NCI-H748 (cell line): ENCODE measurements at regions not wholly inside any gene's neighbourhood (a gene's known extent, or its start where the extent isn't known, plus 50 kb on each side); places are given as distances from the start of the nearest gene placed in this dataset.

Source experiments
- DNase-seq: peaks from one replicate; lab custom pipeline; 2025; ENCODE audit not compliant: unreplicated experiment; lab: John Stamatoyannopoulos, UW

- no peak for DNase-seq
These were observed 102.6 kb upstream of the CDH11 start for GRCh38 chr16:65224471-65224870.

- DNase-seq: no peak
These were observed 101.5 kb upstream of the CDH11 start for GRCh38 chr16:65223335-65223734.

GRCh38 chr16:65222536-65222935 lies 100.7 kb upstream of the CDH11 start:
- DNase-seq: no peak

- DNase-seq: no peak
These were observed 100.2 kb upstream of the CDH11 start for GRCh38 chr16:65222049-65222448.

- DNase-seq: no peak
These were observed 97.9 kb upstream of the CDH11 start for GRCh38 chr16:65219786-65220185.

DNA sequence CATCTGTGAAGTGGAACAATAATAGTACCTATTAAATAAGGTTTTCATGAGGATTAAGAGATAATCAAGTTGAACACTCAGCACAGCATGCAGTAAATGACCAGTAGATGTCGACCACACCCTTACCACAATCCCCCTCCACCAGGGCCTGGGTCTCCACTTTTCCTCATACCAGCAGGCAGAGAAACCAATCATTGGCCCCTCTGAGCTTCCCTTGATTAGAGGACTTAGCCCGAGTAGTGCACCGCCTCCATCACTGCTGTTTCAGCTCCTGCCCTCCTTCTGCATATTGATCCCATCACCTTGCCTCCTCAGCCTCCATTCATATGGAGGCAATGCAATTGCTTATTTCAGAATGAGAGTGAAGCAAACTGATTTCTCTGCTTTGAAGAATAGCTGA lies 96.5 kb upstream of the CDH11 start:
- DNase-seq: no peak

GRCh38 chr16:65213866-65214595 lies 92.2 kb upstream of the CDH11 start:
- no peak for DNase-seq

DNA sequence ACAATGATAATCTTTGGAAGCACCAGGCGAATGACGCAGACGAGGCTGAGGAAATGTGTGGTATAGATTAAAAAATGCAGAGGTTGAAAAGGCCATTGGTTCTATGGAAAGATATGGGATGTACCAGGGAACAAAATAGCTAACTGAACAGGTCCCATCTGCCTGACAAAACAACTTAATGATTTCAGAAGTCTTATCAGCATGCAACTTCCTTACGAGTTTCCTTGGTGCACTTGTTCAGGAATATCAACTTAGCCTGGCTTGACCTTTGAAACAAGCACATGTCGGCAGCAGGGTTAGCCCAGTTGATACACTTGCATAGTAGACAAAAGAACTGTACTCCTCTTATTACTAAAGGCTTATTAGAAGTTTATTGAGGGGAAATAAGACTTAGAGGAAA lies 90.9 kb upstream of the CDH11 start:
- no peak for DNase-seq

DNA sequence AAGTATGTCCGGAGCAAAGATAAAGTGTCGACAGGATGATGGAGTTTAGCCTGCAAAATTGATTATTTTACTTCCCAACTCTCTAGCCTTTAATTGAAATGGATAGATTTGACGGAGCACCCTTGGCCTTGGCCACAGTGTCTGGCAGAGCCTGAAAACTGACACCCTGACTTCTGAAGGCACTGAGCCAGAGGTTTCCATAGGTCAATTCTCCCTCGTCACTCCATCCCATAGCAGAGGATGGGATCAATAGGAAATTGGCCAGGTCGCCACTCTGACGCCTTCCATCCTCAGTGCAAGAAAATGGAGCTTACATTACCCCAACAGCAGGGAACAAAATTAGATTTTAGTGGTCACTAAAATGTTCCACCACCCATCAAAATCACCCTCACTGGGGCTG lies 90.4 kb upstream of the CDH11 start:
- no peak for DNase-seq

DNA sequence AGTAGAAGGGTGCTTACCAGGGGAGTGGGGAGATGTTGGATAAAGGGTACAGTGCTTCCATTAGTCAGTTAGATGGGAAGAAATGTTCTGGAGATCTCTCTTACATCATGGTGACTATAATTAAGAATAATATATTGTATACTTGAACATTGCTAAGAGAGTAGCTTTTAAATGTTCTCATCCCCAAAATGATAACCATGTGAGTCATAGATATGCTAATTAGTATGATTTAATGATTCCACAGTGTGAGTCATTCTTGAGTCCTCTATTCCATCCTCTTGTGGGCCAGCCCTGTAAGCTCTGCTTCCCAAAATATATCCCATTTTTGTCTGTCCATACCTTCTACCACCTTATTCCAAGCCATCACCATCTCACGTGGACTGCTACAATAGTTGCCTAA lies 80.6 kb upstream of the CDH11 start:
- DNase-seq: no peak

DNA sequence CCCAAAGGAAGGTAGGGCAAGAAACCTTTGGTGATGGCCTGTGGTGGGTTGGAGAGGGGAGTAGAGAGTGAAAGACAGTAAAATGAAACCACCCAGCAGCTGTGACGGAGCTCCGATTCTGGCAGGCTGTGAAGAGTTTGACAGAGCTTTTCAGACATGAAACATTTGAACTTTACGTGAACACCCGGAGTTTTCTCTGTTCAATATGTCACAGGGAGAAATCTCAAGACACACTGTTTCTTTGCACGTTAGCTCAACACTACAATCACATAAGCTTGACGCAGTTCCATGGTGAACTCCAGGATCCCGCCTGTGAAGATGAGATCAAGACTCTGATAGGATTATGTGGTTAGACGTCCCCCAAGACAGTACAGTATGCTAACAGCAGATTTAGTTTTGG lies 79.6 kb upstream of the CDH11 start:
- no peak for DNase-seq

DNA sequence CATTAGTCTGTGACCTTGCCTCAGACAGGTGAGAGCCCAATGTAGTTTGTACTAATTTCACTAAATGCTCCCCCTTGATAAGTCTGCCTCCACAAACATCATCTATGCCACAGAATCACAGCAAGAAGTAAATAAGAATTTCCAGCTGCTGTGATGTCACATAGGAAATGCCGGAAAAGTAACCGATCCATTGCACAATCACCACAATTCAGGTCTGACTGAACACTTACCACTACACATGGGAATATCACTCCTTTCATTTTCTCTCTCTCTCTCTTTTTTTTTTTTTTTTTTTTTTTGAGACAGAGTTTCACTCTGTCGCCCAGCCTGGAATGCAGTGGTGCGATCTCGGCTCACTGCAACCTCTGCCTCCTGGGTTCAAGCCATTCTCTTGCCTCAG lies 79.0 kb upstream of the CDH11 start:
- no peak for DNase-seq

DNA sequence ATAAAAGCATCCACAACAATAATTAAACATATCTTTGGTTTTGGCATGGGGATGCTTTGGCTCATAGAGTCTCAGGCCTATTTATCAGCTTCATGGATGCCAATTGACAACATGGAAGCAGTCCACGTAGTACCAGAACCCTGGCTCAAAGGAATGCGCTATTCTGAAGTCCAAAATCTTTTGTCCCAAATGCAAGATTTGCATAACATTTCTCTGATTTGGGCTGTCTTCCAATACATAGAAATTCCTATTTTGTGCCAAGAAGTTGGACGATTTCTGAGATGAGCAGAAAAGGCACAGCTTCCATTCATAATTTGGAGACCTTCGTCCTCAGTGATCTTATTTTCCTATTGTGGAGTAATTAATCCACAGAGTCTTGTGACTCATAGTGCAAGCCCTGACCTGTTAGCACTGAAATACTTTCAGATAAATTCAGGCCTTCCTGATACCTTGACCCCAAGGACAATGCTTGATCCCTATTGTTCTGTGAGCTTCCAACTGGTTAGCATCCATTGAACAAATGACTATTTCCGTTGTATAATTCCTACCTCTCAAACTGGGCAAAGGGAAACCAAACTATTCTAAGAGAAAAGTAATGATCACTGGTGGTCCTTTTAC lies 78.4 kb upstream of the CDH11 start:
- no peak for DNase-seq

- peak; percentile 82 for DNase-seq
These were observed 74.7 kb upstream of the CDH11 start for GRCh38 chr16:65196420-65197075.

DNA sequence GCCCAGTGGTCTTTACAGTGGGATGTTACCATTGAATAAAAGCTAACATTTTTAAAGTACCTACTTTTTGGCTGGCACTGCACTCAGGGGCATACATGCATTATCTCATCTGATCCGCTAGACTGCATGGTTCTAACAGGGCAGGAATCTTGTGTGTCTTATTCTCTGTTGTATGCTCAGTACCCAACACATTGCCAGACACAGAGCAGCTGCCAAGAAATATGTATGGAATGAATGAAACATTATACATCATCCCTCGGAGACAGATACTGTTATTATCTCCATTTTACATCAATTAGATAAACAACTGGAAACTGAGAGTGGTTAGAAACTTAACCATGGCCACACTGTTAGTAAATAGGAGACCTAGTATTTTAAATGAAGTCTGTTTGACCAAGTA lies 74.1 kb upstream of the CDH11 start:
- DNase-seq: no peak

- no peak for DNase-seq
These were observed 63.4 kb upstream of the CDH11 start for GRCh38 chr16:65185241-65185778.

DNA sequence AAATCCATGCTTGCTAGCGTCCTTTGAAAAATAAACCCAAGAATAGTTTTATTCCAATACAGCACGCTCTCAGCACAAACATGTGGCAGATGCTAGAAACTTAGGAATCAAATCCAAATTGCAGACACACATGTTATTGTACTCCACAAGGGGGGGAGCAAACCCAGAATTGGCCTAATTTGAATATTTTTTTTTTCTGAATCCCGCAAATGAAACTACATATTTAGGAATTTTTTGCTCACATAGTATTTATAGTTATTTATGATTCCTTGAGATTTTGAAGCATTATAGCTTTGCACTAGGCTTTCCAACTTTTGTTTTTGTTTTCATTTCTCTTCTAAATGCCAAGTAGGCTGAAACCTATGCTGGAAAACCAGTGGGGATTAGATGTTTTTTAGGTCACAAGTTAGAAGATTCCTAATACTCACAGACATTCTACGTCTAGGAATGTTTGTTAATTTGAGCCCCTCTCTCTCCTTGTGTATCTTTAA lies 59.3 kb upstream of the CDH11 start:
- no peak for DNase-seq

- no peak for DNase-seq
These were observed 56.3 kb upstream of the CDH11 start for GRCh38 chr16:65178151-65178550.

- DNase-seq: no peak
These were observed 54.7 kb upstream of the CDH11 start for GRCh38 chr16:65176603-65177002.

DNA sequence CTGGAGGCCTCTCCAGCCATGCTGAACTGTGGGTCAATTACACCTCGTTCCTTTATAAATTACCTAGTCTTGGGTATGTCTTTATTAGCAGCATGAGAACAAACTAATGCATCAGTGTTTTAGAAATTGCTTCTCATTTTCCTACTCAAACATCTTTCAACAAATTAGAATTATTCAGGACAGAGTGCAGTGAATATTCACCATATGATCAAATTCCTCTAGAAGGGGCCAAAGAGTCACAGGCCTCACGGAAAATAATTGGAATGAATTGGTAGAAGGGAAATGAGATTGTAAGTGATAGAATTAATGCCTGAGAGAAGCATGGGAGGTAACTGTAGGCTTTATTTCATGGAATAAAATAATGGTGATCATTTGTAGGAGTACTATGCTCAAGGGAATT lies 50.5 kb upstream of the CDH11 start:
- no peak for DNase-seq
